Uterus (tissue), 3 donors: ENCODE measurements at regions not wholly inside any gene's neighbourhood (a gene's known extent, or its start where the extent isn't known, plus 50 kb on each side); places are given as distances from the start of the nearest gene placed in this dataset.

Source experiments
- DNase-seq, 2 donors: peaks; one replicate each; pipeline ENCODE4 v3.0.0-alpha.2; 2019 to 2020
- H3K27ac ChIP-seq, 2 donors: fragments of 200-600 bp; sonication (generic); 1 replicate in 1 of 2; 2 replicates in 1 of 2; pipeline ENCODE4 v1.5.1; 2016 to 2018
- H3K27me3 ChIP-seq, 2 donors: fragments of 200-600 bp; sonication (generic); one replicate each; pipeline ENCODE4 v1.5.1; 2018 to 2019; ENCODE audit warnings: control low read depth in 1 of 2
- H3K36me3 ChIP-seq, 2 donors: fragments of 200-600 bp; sonication (generic); one replicate each; pipeline ENCODE4 v1.5.1; 2019; ENCODE audit warnings: control low read depth in 1 of 2
- H3K4me1 ChIP-seq, 2 donors: fragments of 200-600 bp; sonication (generic); one replicate each; pipeline ENCODE4 v1.5.1; 2018 to 2019; ENCODE audit warnings: control low read depth in 1 of 2
- H3K4me3 ChIP-seq, 2 donors: fragments of 200-600 bp; sonication (generic); 1 replicate in 1 of 2; 2 replicates in 1 of 2; pipeline ENCODE4 v1.5.1; 2018 to 2019; ENCODE audit warnings: mild to moderate bottlenecking in 1 of 2
- H3K9me3 ChIP-seq, 2 donors: fragments of 200-600 bp; sonication (generic); one replicate each; pipeline ENCODE4 v1.5.1; 2019; ENCODE audit warnings: control low read depth in 1 of 2
- CTCF ChIP-seq, 4 experiments: fragments of 200-600 bp in 2 of 4; fragments of 450-650 bp in 2 of 4; sonication (generic) in 2 of 4; IDR thresholded peaks; one replicate each; pipeline ENCODE4 v1.5.1; 2016 to 2019; ENCODE audit warnings: antibody characterized with exemption in 4 of 4, mild to moderate bottlenecking in 2 of 4, moderate library complexity in 1 of 4
- POLR2A ChIP-seq, 2 donors: fragments of 450-650 bp; IDR thresholded peaks; one replicate each; pipeline ENCODE4 v1.6.1; 2016; ENCODE audit warnings: antibody characterized with exemption in 2 of 2, mild to moderate bottlenecking in 1 of 2, moderate library complexity in 1 of 2
- intact Hi-C: fragments of 100-400 bp; cut with DNase I; formaldehyde crosslinking; loops from one replicate; pipeline ENCODE4 v1.15.1; 2023; ENCODE audit warnings: low total_unique reads
- donor health status: DM: yes; HTN: yes; CAD: no.

GRCh38 chr11:119903389-119903788, 174.4 kb upstream of the NECTIN1 start:
- Histone ChIP-seq H3K9me3 (no peaks in the 10 kb centered on the region), H3K27me3 (no peaks in the 10 kb centered on the region), H3K4me3 (no peak overlapping the region), H3K4me1 (no peaks in the 10 kb centered on the region), H3K36me3 (no peaks in the 10 kb centered on the region), H3K27ac (no peak overlapping the region)
- intact Hi-C loops, result no loop called here
- TF ChIP-seq CTCF (IDR thresholded peaks at IDR 0.05), result no peak
- TF ChIP-seq POLR2A (IDR thresholded peaks at IDR 0.05), result no peak
- DNase-seq, result no peak

- H3K36me3 ChIP-seq, result no peaks in the 10 kb centered on the region
- TF ChIP-seq POLR2A (IDR thresholded peaks at IDR 0.05), result no peak
- TF ChIP-seq CTCF (IDR thresholded peaks at IDR 0.05), result no peak
- H3K4me1 ChIP-seq, result no peaks in the 10 kb centered on the region
- intact Hi-C loops, result no loop called here
- no peak for DNase-seq
- no peak overlapping the region for H3K4me3 ChIP-seq
- no peaks in the 10 kb centered on the region for H3K9me3 ChIP-seq
- no peaks in the 10 kb centered on the region for H3K27me3 ChIP-seq
- H3K27ac ChIP-seq, result no peak overlapping the region
Observed at GRCh38 chr11:119902656-119903231, 173.7 kb upstream of the NECTIN1 start.

GRCh38 chr11:119901657-119902577, 172.9 kb upstream of the NECTIN1 start:
- H3K9me3 ChIP-seq, result no peaks in the 10 kb centered on the region
- H3K4me1 ChIP-seq, result no peaks in the 10 kb centered on the region
- H3K27me3 ChIP-seq, result no peaks in the 10 kb centered on the region
- DNase-seq, result no peak
- intact Hi-C loops, result no loop called here
- H3K36me3 ChIP-seq, result no peaks in the 10 kb centered on the region
- TF ChIP-seq POLR2A (IDR thresholded peaks at IDR 0.05) (no peak), CTCF (IDR thresholded peaks at IDR 0.05) (no peak)
- no peak overlapping the region for H3K27ac ChIP-seq
- no peak overlapping the region for H3K4me3 ChIP-seq

- intact Hi-C loops, result no loop called here
- no peak for TF ChIP-seq POLR2A (IDR thresholded peaks at IDR 0.05)
- TF ChIP-seq CTCF (IDR thresholded peaks at IDR 0.05), result no peak
- Histone ChIP-seq H3K36me3 (no peaks in the 10 kb centered on the region), H3K27me3 (no peaks in the 10 kb centered on the region), H3K27ac (no peak overlapping the region), H3K9me3 (no peaks in the 10 kb centered on the region), H3K4me3 (no peak overlapping the region), H3K4me1 (no peaks in the 10 kb centered on the region)
- no peak for DNase-seq
Observed at GRCh38 chr11:119899997-119900396, 171.0 kb upstream of the NECTIN1 start.

- DNase-seq, result no peak
- Histone ChIP-seq H3K36me3 (no peaks in the 10 kb centered on the region), H3K4me1 (no peaks in the 10 kb centered on the region), H3K27ac (no peak overlapping the region), H3K9me3 (no peaks in the 10 kb centered on the region), H3K4me3 (no peak overlapping the region), H3K27me3 (no peaks in the 10 kb centered on the region)
- intact Hi-C loops, result no loop called here
- no peak for TF ChIP-seq POLR2A (IDR thresholded peaks at IDR 0.05)
- no peak for TF ChIP-seq CTCF (IDR thresholded peaks at IDR 0.05)
Observed at GRCh38 chr11:119897576-119897975, 168.6 kb upstream of the NECTIN1 start.
